Small intestine (tissue), 7 donors: ENCODE measurements at regions not wholly inside any gene's neighbourhood (a gene's known extent, or its start where the extent isn't known, plus 50 kb on each side); places are given as distances from the start of the nearest gene placed in this dataset.

Experiments used
- DNase-seq, 2 donors: peaks; one replicate each; pipeline versions ENCODE4 v3.0.0 to v3.0.0-alpha.2; 2013
- FAIRE-seq: peaks from 2 replicates; lab custom pipeline; 2012; peaks lifted over from hg19 to GRCh38; lab: Jason Lieb, UNC
- H3K27ac ChIP-seq, 3 donors: one replicate each; pipeline ENCODE4 v1.5.1; 2013; ENCODE audit warnings: low read length in 2 of 3, mild to moderate bottlenecking in 2 of 3, control low read depth in 1 of 3, inconsistent platforms in 1 of 3, low read depth in 1 of 3, moderate library complexity in 1 of 3
- H3K27me3 ChIP-seq, 3 donors: one replicate each; pipeline ENCODE4 v1.6.1; 2013; ENCODE audit warnings: low read length in 3 of 3, inconsistent platforms in 1 of 3; ENCODE audit not compliant: control insufficient read depth in 3 of 3, insufficient read depth in 3 of 3
- H3K36me3 ChIP-seq, 3 donors: one replicate each; pipeline ENCODE4 v1.6.1; 2013; ENCODE audit warnings: low read length in 3 of 3, inconsistent platforms in 1 of 3, low read depth in 1 of 3, mild to moderate bottlenecking in 1 of 3, moderate library complexity in 1 of 3; ENCODE audit not compliant: control insufficient read depth in 3 of 3, insufficient read depth in 2 of 3
- H3K4me1 ChIP-seq, 3 donors: one replicate each; pipeline ENCODE4 v1.6.1; 2013; ENCODE audit warnings: low read length in 2 of 3, inconsistent platforms in 1 of 3, low read depth in 1 of 3, mild to moderate bottlenecking in 1 of 3, moderate library complexity in 1 of 3; ENCODE audit not compliant: control insufficient read depth in 3 of 3, insufficient read depth in 2 of 3
- H3K4me3 ChIP-seq, 3 donors: one replicate each; pipeline ENCODE4 v1.5.1; 2013; ENCODE audit warnings: low read length in 3 of 3, control low read depth in 1 of 3, inconsistent platforms in 1 of 3, low read depth in 1 of 3, mild to moderate bottlenecking in 1 of 3, moderate library complexity in 1 of 3
- H3K9me3 ChIP-seq, 2 donors: one replicate each; pipeline ENCODE4 v1.6.1; 2013; ENCODE audit warnings: low read depth in 1 of 2, low read length in 1 of 2; ENCODE audit not compliant: control insufficient read depth in 2 of 2, insufficient read depth in 1 of 2
- WGBS, 3 donors: extraction: QIAGEN DNeasy Blood & Tissue Kit; methylation state at CpG; one replicate each; pipeline ENCODE4 v1.1.7; 2013; 5-methylcytosine and 5-hydroxymethylcytosine counted together
- donor health status: healthy with polysubstance abuse.
- donor health status: control.
- donor health status: control.
- donor health status: Bipolar disorder and iron deficiency.
- donor health status: healthy.

- H3K27ac ChIP-seq = no peak overlapping the region
Observed at GRCh38 chr15:70222606-70223005, 124.9 kb upstream of the TLE3 start.

GRCh38 chr15:70220490-70221096 lies 122.9 kb upstream of the TLE3 start:
- H3K4me1 ChIP-seq = peaks cover 0 to 4% (median 0%) of the 10 kb centered on the region in 3 donors
- no peak for DNase-seq
- no peak overlapping the region for H3K4me3 ChIP-seq
- no peaks in the 10 kb centered on the region for H3K9me3 ChIP-seq
- peaks cover 0 to 9% (median 3%) of the 10 kb centered on the region in 3 donors for H3K27me3 ChIP-seq
- FAIRE-seq = no peak
- 72 to 86% (median 74%) methylated on average over 6 of the region's 6 CpGs for WGBS, 3 donors
- H3K36me3 ChIP-seq = no peaks in the 10 kb centered on the region
- H3K27ac ChIP-seq = no peak overlapping the region

More at GRCh38 chr15:70222606-70223005, 124.9 kb upstream of the TLE3 start:
- no peaks in the 10 kb centered on the region for H3K9me3 ChIP-seq
- DNase-seq (no peak), FAIRE-seq (no peak)
- H3K4me1 ChIP-seq = peaks cover 0 to 4% (median 0%) of the 10 kb centered on the region in 3 donors
- H3K4me3 ChIP-seq = no peak overlapping the region
- peaks cover 0 to 12% (median 0%) of the 10 kb centered on the region in 3 donors for H3K27me3 ChIP-seq
- H3K36me3 ChIP-seq = no peaks in the 10 kb centered on the region
- 78 to 88% (median 79%) methylated on average over 2 of the region's 2 CpGs for WGBS, 3 donors

- peaks cover 0 to 9% (median 3%) of the 10 kb centered on the region in 3 donors for H3K27me3 ChIP-seq
Observed at GRCh38 chr15:70219966-70220365, 122.2 kb upstream of the TLE3 start.

GRCh38 chr15:70219256-70219895 lies 121.7 kb upstream of the TLE3 start:
- FAIRE-seq (no peak), DNase-seq (no peak)
- no peaks in the 10 kb centered on the region for H3K36me3 ChIP-seq
- 88 to 93% (median 89%) methylated on average over 8 of the region's 8 CpGs for WGBS, 3 donors
- no peaks in the 10 kb centered on the region for H3K9me3 ChIP-seq
- no peak overlapping the region for H3K4me3 ChIP-seq
- no peak overlapping the region for H3K27ac ChIP-seq
- peaks cover 0 to 9% (median 3%) of the 10 kb centered on the region in 3 donors for H3K27me3 ChIP-seq
- H3K4me1 ChIP-seq = no peaks in the 10 kb centered on the region

More at GRCh38 chr15:70219966-70220365, 122.2 kb upstream of the TLE3 start:
- DNase-seq (no peak), FAIRE-seq (no peak)
- H3K9me3 ChIP-seq = no peaks in the 10 kb centered on the region
- no peak overlapping the region for H3K27ac ChIP-seq
- WGBS, 3 donors = 76 to 83% (median 82%) methylated on average over 6 of the region's 6 CpGs
- no peaks in the 10 kb centered on the region for H3K36me3 ChIP-seq
- no peak overlapping the region for H3K4me3 ChIP-seq
- no peaks in the 10 kb centered on the region for H3K4me1 ChIP-seq

- H3K27me3 ChIP-seq = peaks cover 0 to 7% (median 3%) of the 10 kb centered on the region in 3 donors
- H3K27ac ChIP-seq = no peak overlapping the region
- no peaks in the 10 kb centered on the region for H3K9me3 ChIP-seq
- H3K4me1 ChIP-seq = no peaks in the 10 kb centered on the region
- no peak overlapping the region for H3K4me3 ChIP-seq
- no peak for DNase-seq
- FAIRE-seq = no peak
- WGBS, 3 donors = 85 to 89% (median 89%) methylated on average over 7 of the region's 7 CpGs
- no peaks in the 10 kb centered on the region for H3K36me3 ChIP-seq
Observed at GRCh38 chr15:70217226-70218160, 119.8 kb upstream of the TLE3 start.

GRCh38 chr15:70215951-70216350 lies 118.2 kb upstream of the TLE3 start:
- DNase-seq (no peak), FAIRE-seq (no peak)
- no peaks in the 10 kb centered on the region for H3K4me1 ChIP-seq
- H3K9me3 ChIP-seq = no peaks in the 10 kb centered on the region
- no peaks in the 10 kb centered on the region for H3K36me3 ChIP-seq
- H3K27ac ChIP-seq = no peak overlapping the region
- H3K27me3 ChIP-seq = peaks cover 0 to 4% (median 3%) of the 10 kb centered on the region in 3 donors
- no peak overlapping the region for H3K4me3 ChIP-seq
- WGBS, 3 donors = 81 to 92% (median 85%) methylated on average over 5 of the region's 5 CpGs

- FAIRE-seq (no peak), DNase-seq (no peak)
- Histone ChIP-seq H3K9me3 (no peaks in the 10 kb centered on the region), H3K36me3 (no peaks in the 10 kb centered on the region), H3K4me3 (no peak overlapping the region), H3K4me1 (no peaks in the 10 kb centered on the region), H3K27me3 (peaks cover 0 to 9% (median 3%) of the 10 kb centered on the region in 3 donors), H3K27ac (no peak overlapping the region)
- WGBS, 3 donors = 95 to 96% (median 96%) methylated on average over 7 of the region's 7 CpGs
Observed at GRCh38 chr15:70214941-70215635, 117.4 kb upstream of the TLE3 start.

- DNase-seq = no peak
Observed at GRCh38 chr15:70214276-70214675, 116.6 kb upstream of the TLE3 start.

More at GRCh38 chr15:70214276-70214675, 116.6 kb upstream of the TLE3 start:
- H3K9me3 ChIP-seq = no peaks in the 10 kb centered on the region
- no peak overlapping the region for H3K27ac ChIP-seq
- no peaks in the 10 kb centered on the region for H3K36me3 ChIP-seq
- H3K4me1 ChIP-seq = no peaks in the 10 kb centered on the region
- H3K27me3 ChIP-seq = peaks cover 0 to 13% (median 3%) of the 10 kb centered on the region in 3 donors
- no peak overlapping the region for H3K4me3 ChIP-seq
- FAIRE-seq = no peak
- 69 to 83% (median 83%) methylated on average over 5 of the region's 5 CpGs for WGBS, 3 donors
